ENCODE measurements at regions not wholly inside any gene's neighbourhood (a gene's known extent, or its start where the extent isn't known, plus 50 kb on each side); places are given as distances from the start of the nearest gene placed in this dataset.
"Not testable (repeated sequence)": the region's sequence is repeated elsewhere in the genome, so short reads cannot be mapped to it uniquely, and the experiment has no call there.

DNA sequence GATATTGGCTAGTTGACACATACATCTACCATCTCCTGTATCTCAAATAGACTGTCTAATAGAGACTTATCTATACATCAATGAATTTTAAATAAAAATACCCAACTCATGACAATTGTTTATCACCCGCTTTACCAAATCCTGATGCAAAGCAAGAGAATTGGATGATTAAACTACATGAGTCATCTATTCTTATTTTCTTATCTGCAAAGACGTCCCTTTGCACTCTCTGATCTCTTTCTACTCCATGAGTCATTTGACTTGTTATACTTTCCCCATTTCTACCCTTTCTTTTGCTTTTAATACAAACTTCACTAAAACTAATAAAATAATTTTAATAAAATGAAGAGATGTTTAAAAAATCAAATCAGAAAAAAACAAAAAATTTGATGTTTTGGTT, 261.7 kb upstream of the MAP2 start:
- no peak for DNase-seq (ENCODE audit: low spot score)
- no peak for ATAC-seq (ENCODE audit: low FRiP score)
- TF ChIP-seq, protein P1, sequence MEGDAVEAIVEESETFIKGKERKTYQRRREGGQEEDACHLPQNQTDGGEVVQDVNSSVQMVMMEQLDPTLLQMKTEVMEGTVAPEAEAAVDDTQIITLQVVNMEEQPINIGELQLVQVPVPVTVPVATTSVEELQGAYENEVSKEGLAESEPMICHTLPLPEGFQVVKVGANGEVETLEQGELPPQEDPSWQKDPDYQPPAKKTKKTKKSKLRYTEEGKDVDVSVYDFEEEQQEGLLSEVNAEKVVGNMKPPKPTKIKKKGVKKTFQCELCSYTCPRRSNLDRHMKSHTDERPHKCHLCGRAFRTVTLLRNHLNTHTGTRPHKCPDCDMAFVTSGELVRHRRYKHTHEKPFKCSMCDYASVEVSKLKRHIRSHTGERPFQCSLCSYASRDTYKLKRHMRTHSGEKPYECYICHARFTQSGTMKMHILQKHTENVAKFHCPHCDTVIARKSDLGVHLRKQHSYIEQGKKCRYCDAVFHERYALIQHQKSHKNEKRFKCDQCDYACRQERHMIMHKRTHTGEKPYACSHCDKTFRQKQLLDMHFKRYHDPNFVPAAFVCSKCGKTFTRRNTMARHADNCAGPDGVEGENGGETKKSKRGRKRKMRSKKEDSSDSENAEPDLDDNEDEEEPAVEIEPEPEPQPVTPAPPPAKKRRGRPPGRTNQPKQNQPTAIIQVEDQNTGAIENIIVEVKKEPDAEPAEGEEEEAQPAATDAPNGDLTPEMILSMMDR (IDR thresholded peaks at IDR 0.05): no peak

DNA sequence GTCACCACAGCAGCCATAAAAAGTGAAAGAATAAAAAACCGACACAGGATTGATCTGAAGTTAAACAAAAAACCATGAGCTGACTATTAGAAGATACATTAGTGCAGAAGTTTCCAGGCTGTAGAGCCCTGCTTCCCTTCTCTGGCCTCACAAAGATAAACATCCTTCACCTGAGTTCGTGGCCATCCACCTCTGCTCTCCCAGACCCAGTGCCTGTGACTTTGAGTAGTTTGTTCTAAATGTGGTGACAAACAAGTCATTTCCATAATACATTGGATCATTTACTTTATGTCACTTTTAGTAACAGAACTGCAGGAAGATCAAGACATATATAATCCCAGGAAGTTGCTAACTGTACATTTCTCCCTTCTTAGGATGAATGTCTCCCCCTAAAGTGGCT, 241.9 kb upstream of the MAP2 start:
- DNase-seq (ENCODE audit: low spot score): no peak
- TF ChIP-seq, protein P1 (IDR thresholded peaks at IDR 0.05): no peak

DNA sequence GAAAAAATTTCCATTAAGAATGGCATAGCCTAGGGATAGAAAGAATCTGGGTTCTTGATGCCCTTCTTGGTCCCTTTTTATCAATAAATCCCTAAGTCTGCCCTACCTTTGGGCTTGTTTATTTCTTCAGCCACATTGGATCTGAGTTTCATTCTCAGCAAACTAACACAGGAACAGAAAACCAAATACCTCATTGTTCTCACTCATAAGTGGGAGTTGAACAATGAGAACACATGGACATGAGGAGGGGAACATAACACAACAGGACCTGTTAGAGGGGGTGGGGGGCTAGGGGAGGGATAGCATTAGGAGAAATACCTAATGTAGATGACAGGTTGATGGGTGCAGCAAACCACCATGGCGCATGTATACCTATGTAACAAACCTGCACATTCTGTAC, 237.0 kb upstream of the MAP2 start:
- not testable (repeated sequence) for DNase-seq (ENCODE audit: low spot score); ATAC-seq (ENCODE audit: low FRiP score)

More for the DNA sequence above, 241.9 kb upstream of the MAP2 start:
- ATAC-seq (ENCODE audit: low FRiP score): no peak

DNA sequence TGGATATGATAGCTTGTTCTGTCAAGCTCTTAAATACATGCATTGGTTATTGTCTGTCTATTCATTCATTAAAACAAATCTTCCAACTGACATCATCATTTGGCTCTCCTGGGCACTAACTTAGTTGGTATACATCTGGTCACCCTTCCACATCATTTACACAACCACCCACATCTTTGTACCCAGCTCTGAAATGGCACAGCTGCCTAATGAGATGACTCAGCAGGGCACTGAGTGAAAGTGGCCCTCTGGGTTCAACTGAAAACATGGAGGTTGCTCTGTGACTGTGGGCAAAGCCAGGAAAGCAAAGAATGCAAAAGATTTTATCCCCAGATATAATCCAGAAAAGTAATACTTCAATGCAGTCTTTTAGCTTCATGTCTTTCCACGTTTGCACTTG, 234.0 kb upstream of the MAP2 start:
- TF ChIP-seq, protein P1 (IDR thresholded peaks at IDR 0.05): no peak
- ATAC-seq (ENCODE audit: low FRiP score): no peak
- no peak for DNase-seq (ENCODE audit: low spot score)

DNA sequence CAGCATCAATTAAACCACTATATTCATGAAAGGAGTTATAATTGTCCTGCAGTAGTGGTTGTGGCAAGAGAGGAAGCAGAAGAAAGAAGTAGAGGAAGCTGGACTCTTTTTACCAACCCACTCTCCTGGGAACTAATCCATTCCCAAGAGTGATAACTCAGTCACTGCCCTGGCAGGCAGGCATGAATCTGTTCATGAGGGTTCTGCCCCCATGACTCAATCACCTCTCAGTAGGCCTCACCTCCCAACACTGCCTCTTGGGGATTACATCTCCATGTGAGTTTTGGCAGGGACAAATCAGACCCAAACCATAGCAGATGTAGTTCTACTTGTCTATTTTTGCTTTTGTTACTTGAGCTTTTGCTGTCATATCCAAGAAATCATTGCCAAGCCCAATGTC, 232.7 kb upstream of the MAP2 start:
- ATAC-seq (ENCODE audit: low FRiP score) (no peak), DNase-seq (ENCODE audit: low spot score) (no peak)
- TF ChIP-seq, protein P1 (IDR thresholded peaks at IDR 0.05): no peak

DNA sequence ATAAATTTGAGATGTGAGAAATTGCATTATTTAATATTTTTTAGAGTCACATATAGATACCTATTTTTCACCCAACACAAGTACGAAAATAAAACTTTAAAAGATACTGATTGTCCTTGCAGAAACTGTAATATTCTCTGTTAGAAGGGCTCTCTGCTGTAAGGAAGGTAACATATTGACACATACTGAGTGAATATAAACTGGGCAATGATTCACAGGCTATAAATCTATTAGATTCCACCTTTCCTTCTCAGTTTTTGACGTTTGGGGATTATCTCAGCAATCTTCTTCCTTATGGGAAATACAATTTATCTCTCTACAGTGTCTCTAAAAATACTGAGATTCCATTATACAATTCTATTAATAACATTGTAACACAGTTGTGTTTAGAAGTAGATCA, 229.1 kb upstream of the MAP2 start:
- TF ChIP-seq, protein P1 (IDR thresholded peaks at IDR 0.05): no peak
- ATAC-seq (ENCODE audit: low FRiP score) (no peak), DNase-seq (ENCODE audit: low spot score) (no peak)

DNA sequence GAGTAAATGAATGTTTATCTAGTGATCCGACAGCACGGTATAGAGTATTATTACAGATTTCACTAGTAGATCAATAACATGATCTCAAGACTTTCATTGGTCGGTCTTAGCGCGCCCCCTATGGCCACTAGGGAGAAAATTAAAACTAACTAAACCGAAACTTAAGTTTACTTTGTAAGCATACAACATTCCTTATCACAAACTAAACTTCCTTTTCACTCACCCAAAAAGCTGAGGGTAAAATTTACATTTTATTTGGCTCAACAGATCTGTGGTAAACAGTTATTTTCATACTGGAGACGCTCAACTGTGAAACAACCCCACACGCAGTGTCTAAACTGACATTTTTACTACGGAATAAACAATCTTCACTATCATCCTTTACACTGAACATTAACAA, 215.6 kb upstream of the MAP2 start:
- TF ChIP-seq, protein P1 (IDR thresholded peaks at IDR 0.05): no peak
- ATAC-seq (ENCODE audit: low FRiP score): no peak
- DNase-seq (ENCODE audit: low spot score): no peak

DNA sequence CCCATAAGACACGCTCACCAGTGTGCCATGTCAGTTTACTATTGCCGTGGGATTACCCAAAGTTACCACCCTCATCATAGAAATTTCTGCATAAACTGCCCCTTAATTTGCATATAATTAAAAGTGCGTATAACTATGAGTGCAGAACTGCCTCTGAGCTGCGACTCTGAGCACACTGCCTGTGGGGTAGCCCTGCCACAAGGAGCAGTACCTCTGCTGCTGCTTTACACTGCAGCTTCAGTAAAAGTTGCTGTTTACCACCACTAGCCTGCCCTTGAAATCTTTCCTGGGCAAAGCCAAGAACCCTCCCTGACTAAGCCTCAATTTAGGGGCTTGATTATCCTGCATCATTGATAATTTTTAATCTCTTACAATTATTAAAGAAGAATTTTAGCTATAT, 213.9 kb upstream of the MAP2 start:
- no peak for ATAC-seq (ENCODE audit: low FRiP score)
- DNase-seq (ENCODE audit: low spot score): no peak
- TF ChIP-seq, protein P1 (IDR thresholded peaks at IDR 0.05): no peak

Data from omental fat pad (tissue), 3 donors.